ENCODE measurements at regions not wholly inside any gene's neighbourhood (a gene's known extent, or its start where the extent isn't known, plus 50 kb on each side); places are given as distances from the start of the nearest gene placed in this dataset.

DNA sequence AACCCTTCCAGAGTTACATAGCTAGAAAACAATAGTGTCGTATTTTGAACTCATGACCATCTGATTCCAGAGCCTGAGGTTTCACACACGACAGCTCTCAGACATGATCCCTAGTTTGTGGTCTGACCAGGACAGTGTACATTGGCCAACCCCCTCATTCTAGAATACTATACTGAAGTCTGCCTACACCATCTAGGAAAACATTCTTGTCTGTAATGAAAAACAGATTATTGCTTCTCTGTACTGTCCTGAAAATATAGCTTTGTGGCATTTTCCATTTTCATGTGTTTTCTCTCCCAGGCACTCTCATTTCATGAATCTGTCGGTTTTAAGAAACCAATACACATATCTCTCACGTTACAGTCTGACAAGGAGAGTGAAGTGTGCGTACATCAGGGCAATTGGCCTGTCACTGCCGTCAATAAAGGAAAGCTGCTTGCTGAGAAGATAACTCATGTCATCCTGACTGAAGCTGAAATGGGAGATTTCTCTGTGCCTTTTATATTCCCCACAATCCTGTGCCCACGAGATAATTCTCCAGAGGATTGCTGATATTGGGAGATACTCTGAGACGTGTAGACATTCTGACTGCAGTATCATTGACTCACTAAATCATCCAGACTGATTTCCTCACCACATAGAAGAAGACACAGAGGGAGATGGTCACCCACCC, 585.6 kb downstream of the PLPP3 start:
- H4K5ac ChIP-seq (ENCODE audit: insufficient read length, low read depth, low read length) = no peak overlapping the region
- no peak overlapping the region for H3K4ac ChIP-seq (replicated peaks; ENCODE audit: insufficient read length, low read depth, low read length)
- H3K4me3 ChIP-seq (ENCODE audit: extremely low read depth in 1 of 4, insufficient read depth in 2 of 4, low read depth in 3 of 4, low read length in 4 of 4) = no peak overlapping the region
- H3K18ac ChIP-seq (ENCODE audit: extremely low read depth, low read length) = no peak overlapping the region
- H2BK20ac ChIP-seq (ENCODE audit: low read length) = no peak overlapping the region
- ChIA-PET POLR2A (ENCODE audit: partially characterized antibody) (no interaction called here), CTCF (ENCODE audit: partially characterized antibody) (no interaction called here)
- H4K20me1 ChIP-seq (replicated peaks in 1 of 2; ENCODE audit: control insufficient read depth in 1 of 2, insufficient read depth in 2 of 2, low read length in 2 of 2) = no peaks in the 10 kb centered on the region
- DNase-seq (ENCODE audit: low read depth in 1 of 2, low spot score in 2 of 2) (no peak), FAIRE-seq (no peak)
- no peak overlapping the region for H4K8ac ChIP-seq (ENCODE audit: extremely low read depth, insufficient read depth, low read length)
- H3K9me3 ChIP-seq (ENCODE audit: insufficient read depth in 2 of 2, low read depth in 1 of 2, low read length in 1 of 2) = peaks cover 3 to 4% of the 10 kb centered on the region in 2 experiments; a peak in 1 of 4 replicates
- no peak overlapping the region for H3K14ac ChIP-seq (ENCODE audit: insufficient read length)
- H2BK12ac ChIP-seq (ENCODE audit: low read depth, low read length) = no peak overlapping the region
- H3K23me2 ChIP-seq (ENCODE audit: low read depth, low read length) = no peaks in the 10 kb centered on the region
- H2BK120ac ChIP-seq (replicated peaks; ENCODE audit: low read depth, low read length) = no peak overlapping the region
- no peaks in the 10 kb centered on the region for H3K4me1 ChIP-seq (replicated peaks in 1 of 4; ENCODE audit: control insufficient read depth in 3 of 4, insufficient read depth in 4 of 4, low read length in 3 of 4)
- H3K79me1 ChIP-seq (ENCODE audit: low read depth, low read length) = no peaks in the 10 kb centered on the region
- no peak overlapping the region for H2BK5ac ChIP-seq (ENCODE audit: low read depth, low read length)
- 95% methylated on average over 8 of the region's 8 CpGs; no CpG with 5 or more reads in 1 of the 2 experiments for WGBS, 2 experiments (ENCODE audit: extremely low coverage in 1 of 2, insufficient coverage in 1 of 2, insufficient read length in 1 of 2, insufficient replicate concordance in 2 of 2, low coverage in 1 of 2, low lambda C conversion rate in 2 of 2, missing lambda C conversion rate in 1 of 2)
- no peaks in the 10 kb centered on the region for H3K79me2 ChIP-seq (ENCODE audit: control insufficient read depth in 1 of 2, insufficient read depth in 2 of 2, low read length in 2 of 2)
- H3K36me3 ChIP-seq (ENCODE audit: control insufficient read depth in 2 of 4, insufficient read depth in 4 of 4, low read length in 3 of 4) = no peaks in the 10 kb centered on the region
- H3K4me2 ChIP-seq (ENCODE audit: insufficient read depth in 1 of 2, low read depth in 2 of 2, low read length in 2 of 2) = no peak overlapping the region
- H2AFZ ChIP-seq (ENCODE audit: low read length) = no peak overlapping the region
- H3K27me3 ChIP-seq (replicated peaks in 1 of 4; ENCODE audit: control insufficient read depth in 3 of 4, extremely low read depth in 1 of 4, insufficient read depth in 3 of 4, low read length in 3 of 4) = no peaks in the 10 kb centered on the region; a peak in 1 of 7 replicates
- H3K56ac ChIP-seq (replicated peaks; ENCODE audit: insufficient read length, low read depth, low read length) = no peak overlapping the region
- no peak overlapping the region for H3K9ac ChIP-seq (replicated peaks in 1 of 4; ENCODE audit: extremely low read depth in 1 of 4, low read depth in 3 of 4, low read length in 3 of 4)
- H2BK15ac ChIP-seq (ENCODE audit: low read length) = no peak overlapping the region
- no peak overlapping the region for H3K23ac ChIP-seq (ENCODE audit: insufficient read length)
- H2AK5ac ChIP-seq (ENCODE audit: low read depth, low read length) = no peak overlapping the region
- H3K27ac ChIP-seq (ENCODE audit: low read depth, low read length) = no peak overlapping the region
- no peak overlapping the region for H4K91ac ChIP-seq (replicated peaks; ENCODE audit: insufficient read length, low read length)
- TF ChIP-seq EP300 (IDR thresholded peaks at IDR 0.05; ENCODE audit: borderline replicate concordance in 1 of 2, low read depth in 2 of 2, low read length in 2 of 2) = no peak
- no peak for TF ChIP-seq ASH2L (IDR thresholded peaks at IDR 0.05; ENCODE audit: low read length)
- no peak for TF ChIP-seq FOSL1 (IDR thresholded peaks at IDR 0.05; ENCODE audit: insufficient read depth, low read depth, low read length)
- TF ChIP-seq NANOG (IDR thresholded peaks at IDR 0.05; ENCODE audit: insufficient read depth, low read depth, low read length, poor library complexity, severe bottlenecking) = no peak
- no peak for TF ChIP-seq NRF1 (IDR thresholded peaks at IDR 0.05; ENCODE audit: low read depth, low read length)
- TF ChIP-seq EZH2 (IDR thresholded peaks at IDR 0.05; ENCODE audit: low read depth, low read length, severe bottlenecking) = no peak
- TF ChIP-seq ATF2 (IDR thresholded peaks at IDR 0.05; ENCODE audit: low read length) = no peak
- TF ChIP-seq SRF (IDR thresholded peaks at IDR 0.05; ENCODE audit: low read depth, low read length) = no peak
- TF ChIP-seq YY1 (IDR thresholded peaks at IDR 0.05; ENCODE audit: low read depth, low read length) = no peak
- TF ChIP-seq JUN (IDR thresholded peaks at IDR 0.05; ENCODE audit: low read depth, low read length) = no peak
- TF ChIP-seq TBP (IDR thresholded peaks at IDR 0.05; ENCODE audit: low read depth, low read length) = no peak
- TF ChIP-seq GTF2F1 (IDR thresholded peaks at IDR 0.05; ENCODE audit: borderline replicate concordance, low read depth, low read length) = no peak
